COLO668 (cell line): ENCODE measurements at regions not wholly inside any gene's neighbourhood (a gene's known extent, or its start where the extent isn't known, plus 50 kb on each side); places are given as distances from the start of the nearest gene placed in this dataset.
"Not testable (repeated sequence)": the region's sequence is repeated elsewhere in the genome, so short reads cannot be mapped to it uniquely, and the experiment has no call there.

Source experiments
- DNase-seq: peaks from one replicate; lab custom pipeline; 2025; ENCODE audit not compliant: unreplicated experiment; lab: John Stamatoyannopoulos, UW

DNA sequence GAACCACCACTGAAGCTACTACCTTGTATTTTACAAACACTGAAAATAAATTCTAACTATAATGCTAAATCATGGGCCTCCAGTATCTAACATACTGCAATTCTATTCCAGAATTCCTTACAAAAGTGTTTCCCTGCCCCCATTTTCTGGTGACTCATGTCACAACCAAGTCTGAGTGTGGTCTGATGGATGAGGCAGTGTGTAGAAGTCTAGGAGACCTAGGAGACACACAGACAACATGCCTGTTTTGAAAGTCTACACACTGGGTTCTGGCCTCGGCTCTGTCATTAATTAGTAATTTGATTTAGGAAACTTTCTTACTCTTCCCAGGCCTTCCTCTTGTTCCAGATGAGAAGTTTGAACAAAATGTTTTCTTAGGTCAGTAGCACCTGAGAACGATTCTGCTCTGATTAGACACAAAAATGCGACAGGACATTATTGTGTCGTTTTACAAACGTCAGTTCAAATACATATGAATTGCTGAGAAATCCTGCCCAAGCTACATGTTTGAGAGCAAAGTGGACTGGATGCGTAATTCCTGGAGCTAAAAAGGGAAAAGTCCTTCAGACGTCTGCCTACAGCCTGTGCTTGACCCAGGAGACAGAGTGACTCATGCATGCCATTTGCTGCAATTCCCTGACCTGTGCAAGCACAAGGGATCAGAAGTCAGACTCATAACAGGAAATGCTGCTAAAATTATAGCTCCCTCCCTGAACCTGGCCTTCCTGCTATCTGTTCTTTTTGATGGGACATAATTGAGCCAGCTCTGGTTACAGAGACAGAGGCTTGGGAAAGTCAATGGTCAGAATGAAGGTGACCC lies 494.4 kb downstream of the SOX11 start:
- DNase-seq = no peak

DNA sequence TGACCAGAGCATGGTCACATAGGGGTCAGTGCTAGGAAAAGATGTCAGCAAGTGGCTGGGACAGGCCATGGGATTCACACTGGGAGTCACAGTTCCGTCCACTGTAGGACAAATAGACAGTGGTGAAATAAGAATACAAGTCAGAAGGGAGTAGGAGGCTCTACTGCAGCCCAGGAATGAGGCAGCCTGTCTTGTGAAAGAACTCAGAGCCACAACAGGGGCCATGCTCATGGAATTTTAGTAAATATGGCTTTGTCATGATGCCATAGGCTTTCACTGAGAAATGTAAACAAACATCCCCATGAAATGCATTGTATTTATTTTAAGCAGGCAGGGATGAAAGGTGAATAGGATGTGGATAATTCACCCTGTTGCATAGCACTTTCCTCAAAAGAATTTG lies 504.3 kb downstream of the SOX11 start:
- DNase-seq = no peak

DNA sequence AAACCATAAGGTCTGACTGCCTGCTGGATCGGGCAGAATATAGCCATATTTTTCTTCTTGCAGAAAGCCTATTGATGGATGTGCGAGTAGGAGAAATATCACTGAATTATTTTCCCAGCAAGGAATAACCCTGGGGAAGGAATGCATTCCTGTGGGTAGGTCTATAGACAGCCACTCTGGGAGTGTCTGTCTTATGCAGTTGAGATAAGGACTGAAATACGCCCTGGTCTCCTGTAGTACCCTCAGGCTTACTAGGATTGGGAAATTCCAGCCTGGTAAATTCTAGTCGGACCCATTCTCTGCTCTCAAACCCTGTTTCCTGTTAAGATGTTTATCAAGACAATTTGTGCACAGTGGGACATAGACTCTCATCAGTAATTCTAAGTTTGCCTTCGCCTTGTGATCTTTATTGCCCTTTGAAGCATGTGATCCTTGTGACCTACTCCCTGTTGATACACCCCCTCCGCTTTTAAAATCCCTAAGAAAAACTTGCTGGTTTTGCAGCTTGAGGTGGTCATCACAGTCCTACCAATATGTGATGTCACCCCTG lies 506.3 kb downstream of the SOX11 start:
- DNase-seq = not testable (repeated sequence)

DNA sequence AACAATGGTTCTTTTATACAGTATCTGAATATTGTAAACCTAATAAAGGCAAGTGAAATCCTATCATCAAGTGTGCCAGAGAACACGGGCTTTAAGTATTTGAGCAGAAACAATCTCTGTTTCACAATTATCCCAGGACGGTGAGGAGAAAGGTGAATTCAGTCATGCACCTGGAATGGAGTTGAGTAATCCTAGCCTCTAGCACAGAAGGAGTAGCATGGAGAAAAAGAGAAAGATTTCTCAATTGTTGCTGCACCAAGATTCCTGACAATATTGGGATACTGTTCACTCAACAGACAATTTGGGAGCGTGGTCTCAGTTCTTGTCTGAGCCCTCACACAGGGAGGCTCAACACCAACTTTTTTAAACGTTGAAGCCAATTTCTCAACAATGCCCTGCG lies 510.6 kb downstream of the SOX11 start:
- no peak for DNase-seq

DNA sequence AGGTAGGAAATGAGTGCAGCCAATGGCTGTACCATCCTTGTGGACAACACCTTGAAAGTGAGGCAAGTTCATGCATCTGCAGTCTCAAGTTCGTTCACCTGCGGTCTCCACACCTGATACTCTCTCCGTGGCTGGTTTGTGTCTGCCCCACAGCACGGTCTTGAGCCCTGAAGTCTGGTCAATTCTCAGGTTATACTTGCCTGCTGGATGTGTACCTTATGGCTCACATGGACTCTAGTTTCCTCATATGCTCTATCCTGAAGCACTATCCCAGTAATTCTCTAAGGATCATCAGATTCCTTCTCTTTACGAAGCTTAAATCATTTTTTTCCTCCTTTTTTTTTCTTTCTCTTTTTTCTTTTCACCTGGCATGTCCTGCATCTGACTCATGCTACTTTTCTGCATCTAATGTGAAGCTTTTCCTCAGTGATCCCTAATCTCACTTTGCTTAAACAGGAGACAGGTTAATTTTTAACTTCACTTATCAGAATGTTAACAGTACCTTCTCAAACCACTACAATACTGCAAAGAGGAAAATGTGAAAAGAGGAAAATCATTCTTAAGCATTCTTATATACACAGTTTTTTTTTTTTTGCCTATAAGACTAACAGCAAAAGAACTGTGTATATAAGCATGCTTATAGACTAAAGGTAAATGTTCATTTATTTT lies 511.2 kb downstream of the SOX11 start:
- no peak for DNase-seq

DNA sequence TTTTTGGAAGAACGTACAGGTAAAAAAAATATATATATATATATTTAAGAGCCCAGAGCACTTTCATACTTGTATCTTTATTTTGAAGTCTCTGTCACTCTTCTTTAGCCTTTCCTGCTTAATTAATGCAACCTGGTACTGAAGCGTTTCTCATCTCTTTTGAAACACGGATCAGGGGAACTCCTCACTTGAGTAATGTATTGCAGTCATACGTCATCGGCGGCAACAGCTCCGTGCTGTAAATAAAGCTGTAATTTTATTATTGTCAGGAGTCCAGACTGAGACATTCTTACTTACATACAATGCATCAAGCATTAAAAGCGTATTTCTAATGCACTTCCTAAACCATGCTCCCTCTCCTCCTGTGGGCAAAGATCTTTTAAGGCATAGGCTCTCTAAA lies 514.7 kb downstream of the SOX11 start:
- DNase-seq = no peak

DNA sequence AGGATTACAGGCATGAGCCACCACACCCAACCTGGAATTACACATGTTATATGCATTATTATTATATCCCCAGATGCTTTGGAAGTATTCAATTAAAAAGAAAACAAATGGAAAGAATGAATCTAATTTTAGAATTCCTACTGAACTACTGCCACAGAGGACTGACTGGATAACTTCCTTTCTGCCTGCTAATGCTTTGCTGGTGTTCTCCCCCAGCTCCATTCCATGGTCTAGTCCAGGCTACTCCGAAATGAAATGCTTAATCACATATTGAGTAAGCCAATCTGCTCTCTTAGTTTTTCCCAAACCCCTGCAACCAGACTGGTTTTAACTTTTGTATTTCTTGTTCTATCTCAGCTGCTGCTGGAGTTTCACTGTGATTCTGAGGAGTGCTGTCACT lies 519.1 kb downstream of the SOX11 start:
- no peak for DNase-seq

DNA sequence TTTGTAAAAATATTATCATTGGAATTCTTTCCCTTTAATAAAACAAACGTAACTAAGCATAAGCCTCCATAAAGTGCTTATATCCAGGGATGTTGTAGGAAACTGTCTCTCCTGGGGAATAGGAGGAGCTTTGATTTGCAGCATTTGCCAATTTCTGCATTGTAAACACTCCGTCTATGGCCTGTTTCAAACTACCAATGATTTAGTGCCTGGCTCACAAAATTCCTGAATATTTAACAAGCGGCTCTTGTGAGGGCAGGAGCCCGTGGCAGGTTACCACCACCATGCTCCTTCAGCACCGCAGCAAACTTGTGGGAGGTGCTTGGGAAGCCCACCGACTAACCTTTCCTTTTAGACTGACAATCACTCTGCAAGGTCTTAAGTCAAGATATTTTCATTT lies 520.3 kb downstream of the SOX11 start:
- DNase-seq = no peak

DNA sequence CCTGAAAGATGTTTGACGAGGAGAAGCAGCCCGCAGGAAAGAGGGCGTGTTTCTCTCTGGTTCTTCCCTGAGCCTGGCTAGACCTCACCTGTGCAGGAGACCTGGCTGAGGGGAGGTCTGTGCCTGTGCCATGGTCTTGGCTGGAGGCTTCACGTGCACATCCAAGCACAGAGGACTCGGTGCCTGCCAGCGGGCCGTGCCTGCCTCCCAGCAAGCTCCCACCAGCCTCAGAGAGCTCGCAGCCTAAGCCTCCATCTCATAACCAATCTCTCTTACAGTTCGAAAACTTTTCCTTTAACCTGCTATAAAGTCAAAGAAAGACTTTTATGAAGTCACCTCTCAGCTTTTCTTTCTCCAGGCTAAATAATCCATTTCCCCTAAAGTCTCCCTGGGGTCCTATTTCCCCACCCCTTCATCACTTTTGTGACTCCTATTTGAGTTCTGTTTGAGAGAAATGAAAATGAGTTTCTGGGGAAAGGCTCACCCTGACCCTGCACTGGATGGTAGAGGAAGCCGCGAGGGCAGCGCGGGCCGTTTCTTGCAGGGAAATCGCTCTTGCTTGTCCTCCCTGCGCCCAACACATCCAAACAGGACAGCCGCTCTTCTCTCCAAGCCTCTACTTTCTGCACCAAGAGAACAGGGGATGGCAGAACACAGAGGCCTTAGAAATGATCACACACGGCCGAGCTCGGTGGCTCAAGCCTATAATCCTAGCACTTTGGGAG lies 521.0 kb downstream of the SOX11 start:
- DNase-seq = no peak

DNA sequence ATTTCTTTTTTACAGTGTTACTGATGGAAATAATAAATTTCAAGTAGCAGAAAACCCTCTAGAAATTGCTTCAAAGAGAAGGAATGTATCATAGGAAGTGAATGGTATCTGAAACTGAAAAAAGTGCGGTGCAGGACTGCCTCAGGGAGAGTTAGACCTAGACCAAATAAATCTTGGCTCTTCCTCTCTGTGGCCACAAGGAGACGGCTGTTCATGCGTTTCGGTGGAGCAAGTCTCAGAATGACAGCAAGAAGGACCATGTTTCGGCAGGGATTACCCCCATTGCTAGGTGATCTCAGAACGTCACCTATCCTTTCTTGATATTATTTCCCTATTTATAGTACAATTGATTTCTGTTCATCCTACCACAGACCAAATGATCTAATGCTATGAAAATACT lies 522.3 kb downstream of the SOX11 start:
- DNase-seq = no peak

DNA sequence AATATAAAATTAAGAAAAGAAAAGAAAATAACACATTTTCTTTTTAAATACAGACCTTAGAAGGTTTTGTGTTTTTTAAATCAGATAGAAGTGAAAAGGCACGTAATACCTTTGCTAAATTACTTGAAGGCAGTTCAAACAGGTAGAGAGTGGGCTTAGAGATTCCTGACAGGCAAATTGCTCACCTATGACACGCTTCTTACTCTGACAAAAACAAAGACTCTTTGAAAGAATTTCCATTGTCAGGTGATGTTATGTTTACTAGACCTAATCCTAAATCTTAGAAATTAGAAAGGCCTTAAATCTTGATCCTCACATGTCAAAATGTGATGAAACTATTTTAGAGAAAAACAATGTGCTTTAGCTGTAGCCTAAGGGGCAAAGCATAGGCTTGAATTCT lies 522.9 kb downstream of the SOX11 start:
- no peak for DNase-seq

DNA sequence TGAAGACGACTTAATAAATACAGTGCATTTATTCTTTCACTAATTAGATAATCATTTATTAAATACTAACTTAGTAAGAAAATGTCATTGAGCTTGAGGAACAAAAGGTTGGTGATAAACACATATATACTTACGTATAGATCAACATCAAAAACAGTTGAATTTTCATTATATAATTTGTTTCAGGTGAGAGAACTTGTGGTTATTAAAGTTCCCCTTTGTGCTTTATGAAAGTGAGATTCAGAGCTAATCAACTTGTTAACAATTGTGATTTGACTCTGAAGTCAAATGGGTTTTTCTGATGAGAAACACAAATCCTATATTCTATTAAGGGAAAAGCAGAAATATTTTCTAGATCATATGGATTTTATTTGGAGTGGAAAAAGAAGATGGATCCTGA lies 524.0 kb downstream of the SOX11 start:
- DNase-seq = no peak

DNA sequence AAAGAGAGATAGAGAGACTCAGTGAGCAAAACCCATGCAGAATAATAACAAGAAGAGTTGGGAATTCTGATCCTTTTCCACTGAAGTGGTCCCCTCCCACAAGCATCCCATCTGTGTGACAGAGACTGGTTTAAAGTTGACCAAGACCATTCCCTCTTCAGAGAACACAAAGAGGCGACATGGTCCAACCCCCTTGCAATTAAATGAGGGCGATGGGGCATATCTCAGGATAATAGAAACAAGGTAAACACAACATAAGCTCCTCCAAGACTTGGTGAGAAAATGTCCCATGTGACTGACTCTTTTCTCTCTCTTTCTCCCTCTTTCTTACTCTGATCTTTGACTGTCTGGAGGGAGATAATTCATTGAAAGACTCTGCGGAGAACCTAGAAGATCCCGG lies 526.7 kb downstream of the SOX11 start:
- no peak for DNase-seq

DNA sequence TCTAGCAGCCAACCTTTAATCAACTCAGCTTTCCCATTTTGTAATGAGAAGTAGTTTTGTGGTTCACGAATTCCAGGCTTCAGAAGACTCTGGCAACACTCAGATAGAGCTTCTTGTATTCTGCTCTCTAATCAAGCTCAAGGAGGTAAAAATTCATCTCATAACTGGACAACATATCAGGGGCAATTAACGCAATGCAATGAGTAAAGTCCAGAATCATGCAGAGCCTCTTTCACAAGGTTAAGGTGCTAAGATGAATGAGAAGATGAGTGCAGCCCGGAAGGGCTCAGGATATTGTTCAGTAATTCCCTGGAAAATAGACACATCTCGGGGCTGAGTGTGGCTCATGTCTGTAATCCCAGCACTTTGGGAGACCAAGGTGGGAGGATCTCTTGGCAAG lies 527.7 kb downstream of the SOX11 start:
- DNase-seq = no peak

DNA sequence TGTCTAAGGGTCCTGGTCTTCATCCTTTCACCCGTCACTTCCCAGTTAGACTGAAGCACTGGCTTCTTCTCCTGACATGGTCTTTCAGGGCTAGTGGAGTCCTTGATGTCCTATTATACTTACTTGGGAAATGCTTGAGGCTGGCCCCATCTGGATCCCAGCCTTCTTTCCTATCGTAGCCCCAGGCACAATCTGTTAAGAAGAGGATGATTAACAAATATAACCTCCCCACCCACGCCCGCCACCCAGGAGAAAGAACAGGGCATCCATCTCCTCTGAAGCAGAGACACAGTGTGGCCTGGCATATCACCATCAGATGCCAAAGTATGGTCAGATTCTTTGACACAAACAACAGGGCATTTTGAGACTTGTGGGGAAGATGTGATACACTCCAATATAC lies 530.1 kb downstream of the SOX11 start:
- DNase-seq = no peak

DNA sequence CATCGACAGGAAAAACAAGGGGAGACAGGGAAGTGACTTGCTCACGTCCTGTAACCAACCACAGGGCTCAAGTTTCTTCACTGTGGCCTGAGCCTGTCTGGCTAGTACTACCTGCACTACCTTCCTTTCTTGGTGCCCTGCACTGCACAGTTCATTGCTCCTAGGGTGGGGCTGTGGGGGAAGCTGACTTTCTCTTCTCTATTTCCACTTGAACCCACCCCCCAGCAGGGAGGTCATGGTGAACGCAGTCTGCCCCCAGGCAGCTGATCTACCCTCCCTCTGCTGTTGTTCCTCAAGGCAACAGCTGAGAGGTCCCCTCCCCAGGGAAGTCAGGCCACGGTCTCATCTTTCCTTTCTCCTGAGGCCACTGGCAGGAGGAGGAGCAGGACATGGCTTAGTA lies 532.1 kb downstream of the SOX11 start:
- no peak for DNase-seq

DNA sequence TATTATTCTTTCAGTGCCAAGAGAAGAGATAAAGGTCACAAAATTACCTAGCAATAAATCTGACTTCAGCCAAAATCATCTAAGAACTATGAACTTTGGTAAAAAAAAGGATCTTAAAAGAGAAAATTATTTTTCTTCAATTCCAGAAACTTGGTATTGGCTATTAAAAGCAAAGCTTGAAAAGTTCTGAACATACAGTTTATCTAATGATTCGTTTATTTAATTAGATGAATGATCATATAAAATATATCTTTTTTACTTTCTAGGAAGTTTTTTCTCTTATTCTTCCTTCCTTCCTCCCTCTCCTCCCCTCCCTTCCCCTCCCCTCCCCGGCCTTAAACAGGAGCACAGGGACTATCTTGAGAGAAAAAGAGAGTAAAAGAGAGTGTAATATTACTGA lies 536.1 kb downstream of the SOX11 start:
- no peak for DNase-seq

DNA sequence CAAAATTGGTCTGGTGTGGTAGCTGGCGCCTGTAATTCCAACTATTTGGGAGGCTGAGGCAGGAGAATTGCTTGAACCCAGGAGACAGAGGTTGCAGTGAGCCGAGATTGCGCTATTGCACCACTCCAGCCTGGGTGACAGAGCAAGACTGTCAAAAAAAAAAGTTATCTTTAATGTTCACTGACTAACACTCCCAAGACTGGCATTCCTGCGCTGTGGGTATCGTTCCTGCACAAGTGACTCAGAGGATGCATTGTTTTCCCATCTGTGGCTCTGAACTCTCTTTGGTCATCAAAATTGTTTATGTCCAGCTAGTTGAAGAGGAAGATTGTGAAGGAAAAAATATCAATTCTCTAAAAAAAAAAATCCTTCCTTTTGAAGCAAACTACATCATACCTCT lies 539.0 kb downstream of the SOX11 start:
- no peak for DNase-seq

DNA sequence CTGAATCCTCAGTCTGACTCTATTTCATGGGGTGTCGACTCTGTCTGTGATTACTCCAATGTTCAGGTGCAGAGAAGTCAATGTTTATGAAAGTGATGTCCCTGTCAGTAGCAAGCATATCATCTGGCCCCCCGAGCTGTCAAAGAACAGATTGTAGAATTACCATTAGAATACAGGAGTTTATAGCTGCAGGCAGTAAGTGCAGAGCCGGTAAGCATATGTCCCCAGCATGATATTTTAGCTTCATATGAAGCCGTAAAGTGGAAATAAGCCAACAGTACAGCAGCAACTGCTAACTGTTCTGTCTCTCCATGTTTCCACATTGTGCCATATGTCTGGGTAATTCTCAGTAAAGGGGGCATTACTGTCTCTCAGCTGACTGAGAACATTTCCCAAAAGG lies 541.8 kb downstream of the SOX11 start:
- DNase-seq = no peak

DNA sequence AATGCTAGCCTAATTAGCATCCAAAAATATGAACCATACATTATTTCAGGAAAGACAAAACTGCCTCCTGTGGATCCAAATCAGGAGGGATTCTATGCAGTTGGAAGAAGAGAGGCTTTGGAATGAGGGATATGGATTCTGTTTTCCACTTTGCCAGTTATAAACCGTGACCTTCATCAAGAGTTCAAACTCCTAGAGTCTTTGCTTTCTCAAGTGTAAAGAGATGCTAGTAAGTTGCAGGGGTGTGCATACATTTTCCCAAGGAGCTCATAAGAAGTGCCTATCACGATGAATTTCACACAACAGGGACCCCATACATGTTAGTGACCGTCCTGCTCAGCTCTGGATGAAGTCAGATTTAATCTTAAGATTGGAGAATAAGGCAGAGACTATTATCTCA lies 542.5 kb downstream of the SOX11 start:
- no peak for DNase-seq

DNA sequence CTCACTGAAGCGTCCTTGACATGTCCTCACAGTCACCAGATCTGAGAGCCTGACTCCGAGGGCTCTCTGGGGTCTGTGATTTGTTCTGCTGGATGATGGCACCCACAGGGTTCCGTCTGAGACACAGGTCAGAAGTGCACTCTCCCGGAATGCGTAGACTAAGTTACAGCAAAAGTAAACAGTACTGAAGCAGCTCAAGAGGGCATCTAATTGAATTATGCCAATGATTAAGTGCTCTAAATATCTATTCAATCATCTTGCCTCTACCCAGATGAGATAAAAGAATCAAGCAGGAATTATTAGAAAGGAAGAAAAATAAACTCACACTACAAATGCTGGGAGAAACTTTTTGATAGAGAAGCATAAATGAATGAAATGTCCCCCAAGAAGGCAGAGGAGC lies 544.1 kb downstream of the SOX11 start:
- no peak for DNase-seq
